SK-N-SH (cell line): ENCODE measurements at regions not wholly inside any gene's neighbourhood (a gene's known extent, or its start where the extent isn't known, plus 50 kb on each side); places are given as distances from the start of the nearest gene placed in this dataset.

Experiments used
- CTCF ChIA-PET: fragments of 300-600, 350-600 bp; formaldehyde crosslinking; extraction: SDS; loops from one replicate; lab custom pipeline; 2021; lab: Yijun Ruan, JAX
- POLR2A ChIA-PET: fragments of 350-600 bp; sonication (Branson Sonifier 250); formaldehyde crosslinking; extraction: SDS; loops from one replicate; lab custom pipeline; 2020; ENCODE audit warnings: antibody characterized with exemption, inconsistent platforms; lab: Yijun Ruan, JAX
- DNase-seq: peaks from one replicate; pipeline ENCODE4 v3.0.0; 2012
- H2AFZ ChIP-seq: fragments of 200-600 bp; sonication (generic); 2 replicates; pipeline ENCODE4 v1.8.1; 2016; ENCODE audit warnings: antibody characterized with exemption, mild to moderate bottlenecking, low read depth
- H3F3A ChIP-seq: fragments of 200-600 bp; sonication (generic); replicated peaks from 2 replicates; pipeline ENCODE3; 2016; ENCODE audit warnings: antibody characterized with exemption, mild to moderate bottlenecking; ENCODE audit not compliant: insufficient read depth
- H3K27ac ChIP-seq, 2 experiments: fragments of 200-500 bp in 1 of 2; fragments of 200-600 bp in 1 of 2; sonication (Bioruptor generic) in 1 of 2; sonication (generic), shearing (Covaris generic) in 1 of 2; 2 replicates each; pipeline versions ENCODE4 v1.5.1 to v1.6.1; 2014 to 2016; ENCODE audit warnings: low read depth in 2 of 2, inconsistent platforms in 1 of 2, low read length in 1 of 2, mild to moderate bottlenecking in 1 of 2, mixed read lengths in 1 of 2
- H3K27me3 ChIP-seq: fragments of 200-600 bp; sonication (generic), shearing (Covaris generic); 2 replicates; pipeline ENCODE4 v1.6.1; 2016; ENCODE audit warnings: mixed run types; ENCODE audit not compliant: insufficient read depth
- H3K36me3 ChIP-seq, 2 experiments: fragments of 200-500 bp in 1 of 2; fragments of 200-600 bp in 1 of 2; sonication (Bioruptor generic) in 1 of 2; sonication (generic) in 1 of 2; replicated peaks in 1 of 2; 2 replicates each; pipeline versions ENCODE3 to v1.5.1; 2014 to 2016; ENCODE audit warnings: low read length in 1 of 2, mild to moderate bottlenecking in 1 of 2; ENCODE audit not compliant: insufficient read depth in 2 of 2, control insufficient read depth in 1 of 2
- H3K4me1 ChIP-seq, 2 experiments: fragments of 200-500 bp in 1 of 2; fragments of 200-600 bp in 1 of 2; sonication (Bioruptor generic) in 1 of 2; sonication (generic), shearing (Covaris generic) in 1 of 2; 2 replicates each; pipeline versions ENCODE4 v1.5.1 to v1.6.1; 2014 to 2016; ENCODE audit warnings: low read depth in 1 of 2, low read length in 1 of 2, mixed run types in 1 of 2; ENCODE audit not compliant: insufficient read depth in 2 of 2, control insufficient read depth in 1 of 2
- H3K4me2 ChIP-seq: fragments of 200-600 bp; sonication (generic), shearing (Covaris generic); 2 replicates; pipeline ENCODE4 v1.6.1; 2017; ENCODE audit warnings: mixed run types
- H3K4me3 ChIP-seq, 2 experiments: fragments of 200-500 bp in 1 of 2; fragments of 200-600 bp in 1 of 2; sonication (Bioruptor generic) in 1 of 2; sonication (generic), shearing (Covaris generic) in 1 of 2; 2 replicates each; pipeline versions ENCODE4 v1.5.1 to v1.8.1; 2014 to 2016; ENCODE audit warnings: low read depth in 2 of 2, inconsistent platforms in 1 of 2, low read length in 1 of 2, mild to moderate bottlenecking in 1 of 2, mixed read lengths in 1 of 2, moderate library complexity in 1 of 2
- H3K79me2 ChIP-seq: fragments of 200-600 bp; sonication (generic); 2 replicates; pipeline ENCODE4 v1.8.1; 2017; ENCODE audit warnings: mild to moderate bottlenecking; ENCODE audit not compliant: insufficient read depth
- H3K9ac ChIP-seq: fragments of 200-600 bp; sonication (generic); 2 replicates; pipeline ENCODE4 v1.6.1; 2017; ENCODE audit warnings: mixed run types
- H3K9me2 ChIP-seq: fragments of 200-600 bp; sonication (generic); 2 replicates; pipeline ENCODE4 v1.6.1; 2017; ENCODE audit warnings: mixed run types
- H3K9me3 ChIP-seq: fragments of 200-600 bp; sonication (generic); 2 replicates; pipeline ENCODE4 v1.6.1; 2017; ENCODE audit warnings: mixed run types, mild to moderate bottlenecking, moderate library complexity
- H4K20me1 ChIP-seq: fragments of 200-600 bp; sonication (generic); 2 replicates; pipeline ENCODE4 v1.6.1; 2017; ENCODE audit warnings: mild to moderate bottlenecking, mixed run types; ENCODE audit not compliant: insufficient read depth
- CHD2 ChIP-seq: fragments of 150-350 bp; IDR thresholded peaks from 2 replicates; pipeline ENCODE4 v1.6.1; 2018; ENCODE audit warnings: low read length; ENCODE audit not compliant: partially characterized antibody
- EZH2phosphoT487 ChIP-seq: fragments of 200-600 bp; sonication (generic); IDR thresholded peaks from 2 replicates; pipeline ENCODE4 v1.6.1; 2017; ENCODE audit warnings: low read depth, mixed run types, mild to moderate bottlenecking, antibody characterized with exemption, moderate library complexity, borderline replicate concordance
- FOXJ3 ChIP-seq: sonication (generic); formaldehyde crosslinking; IDR thresholded peaks from 2 replicates; pipeline ENCODE4 v1.5.1; 2020; ENCODE audit warnings: mild to moderate bottlenecking, missing genetic modification reagents
- GATA2 ChIP-seq: sonication (generic); formaldehyde crosslinking; IDR thresholded peaks from 2 replicates; pipeline ENCODE4 v1.5.0; 2020; ENCODE audit warnings: mild to moderate bottlenecking, missing genetic modification reagents
- MEF2A ChIP-seq: IDR thresholded peaks from 2 replicates; pipeline ENCODE4 v1.4.0; 2012; ENCODE audit warnings: low read depth, borderline replicate concordance
- RAD21 ChIP-seq: IDR thresholded peaks from 2 replicates; pipeline ENCODE4 v1.6.1; 2012; ENCODE audit warnings: mild to moderate bottlenecking, low read length
- RCOR1 ChIP-seq: fragments of 150-350 bp; IDR thresholded peaks from 2 replicates; pipeline ENCODE4 v1.6.1; 2017; ENCODE audit warnings: antibody characterized with exemption, low read length
- RFX5 ChIP-seq: IDR thresholded peaks from 2 replicates; pipeline ENCODE4 v1.6.1; 2012; ENCODE audit warnings: mild to moderate bottlenecking, improper control_type of control experiment, low read length
- RXRA ChIP-seq: IDR thresholded peaks from 2 replicates; pipeline ENCODE4 v1.4.0; 2012; ENCODE audit warnings: low read depth, mild to moderate bottlenecking, borderline replicate concordance
- TCF12 ChIP-seq: IDR thresholded peaks from 2 replicates; pipeline ENCODE4 v1.4.0; 2012
- TEAD4 ChIP-seq: IDR thresholded peaks from 2 replicates; pipeline ENCODE4 v1.4.0; 2012; ENCODE audit warnings: mild to moderate bottlenecking, borderline replicate concordance; ENCODE audit not compliant: insufficient read depth
- YY1 ChIP-seq: IDR thresholded peaks from 2 replicates; pipeline ENCODE4 v1.4.0; 2012; ENCODE audit warnings: low read depth, mild to moderate bottlenecking
- WGBS: methylation state at CpG from one replicate; pipeline ENCODE4 v1.1.6; 2017; ENCODE audit warnings: low lambda C conversion rate; 5-methylcytosine and 5-hydroxymethylcytosine counted together
- TF ChIP-seq, protein P1 (sequence below): fragments of 150-350 bp; IDR thresholded peaks from 2 replicates; pipeline ENCODE4 v1.6.1; 2016; ENCODE audit warnings: mild to moderate bottlenecking, low read depth, low read length
- TF ChIP-seq, protein P2 (sequence below): IDR thresholded peaks from 2 replicates; pipeline ENCODE4 v1.4.0; 2012; ENCODE audit warnings: low read depth, borderline replicate concordance
- TF ChIP-seq, protein P3 (sequence below): IDR thresholded peaks from 2 replicates; pipeline ENCODE4 v1.6.1; 2012; ENCODE audit warnings: mild to moderate bottlenecking, low read depth, low read length, moderate library complexity
- TF ChIP-seq, protein P4 (sequence below): IDR thresholded peaks from 2 replicates; pipeline ENCODE4; 2012

DNA sequence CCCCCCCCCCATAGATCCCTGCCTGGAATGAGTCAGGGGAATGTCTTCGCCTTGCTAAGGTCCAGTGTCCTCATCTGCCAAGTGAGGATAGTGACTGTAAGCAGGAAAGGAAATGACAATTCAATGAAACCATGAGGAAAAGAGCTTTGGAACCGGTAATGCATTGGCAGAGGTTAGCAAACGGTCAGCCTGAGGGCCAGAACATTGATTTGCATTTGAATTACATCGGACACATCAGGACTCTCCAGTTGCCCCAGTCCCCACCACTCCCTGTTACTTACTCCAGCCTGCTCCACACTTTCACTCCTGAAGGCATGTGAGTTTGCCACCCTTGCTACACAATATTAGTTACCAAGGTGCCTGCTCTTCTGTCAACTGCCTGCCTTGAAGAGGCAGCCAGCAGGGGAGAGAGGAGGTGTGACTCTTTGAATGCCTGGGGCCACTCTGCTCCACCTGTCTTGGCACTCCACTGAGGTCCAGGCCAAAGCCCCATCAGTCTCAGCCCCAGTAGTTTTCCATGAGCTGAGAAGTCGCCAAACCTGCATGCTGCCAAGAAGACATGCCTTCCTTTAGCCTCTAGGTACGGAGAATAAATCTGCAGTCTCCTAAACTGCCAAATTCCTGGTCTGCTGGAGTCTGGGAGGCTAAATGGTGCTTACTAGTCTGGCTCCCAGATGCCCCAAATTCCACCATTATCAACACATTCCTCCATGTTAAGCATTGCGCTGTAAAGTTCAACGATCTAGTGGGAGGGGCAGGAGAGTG is 191.7 kb upstream of the TLE3 start:
- DNase-seq = no peak
- Histone ChIP-seq H3K9ac (no peak overlapping the region), H2AFZ (peak overlapping the region; percentile 44), H3K9me3 (no peaks in the 10 kb centered on the region), H3K27me3 (no peaks in the 10 kb centered on the region), H3K9me2 (no peaks in the 10 kb centered on the region), H3K4me1 (peaks cover 0 to 62% of the 10 kb centered on the region in 2 experiments; a peak in 2 of 4 replicates), H3K27ac (peak overlapping the region; percentile 30 to 56), H3K79me2 (no peaks in the 10 kb centered on the region), H3F3A (no peaks in the 10 kb centered on the region), H3K4me3 (no peak overlapping the region), H3K36me3 (no peaks in the 10 kb centered on the region), H4K20me1 (no peaks in the 10 kb centered on the region), H3K4me2 (peak overlapping the region; percentile 24; the same call in 1 of the 2 replicates)
- 32% methylated on average over 7 of the region's 8 CpGs for WGBS
- CTCF ChIA-PET = interaction anchor here (0.8 to 1.4 kb wide), 3 partner anchors 18 to 198 kb away, joined by 3 to 5 read pairs (median 3); no protein-coding TSS in a partner anchor
- TF ChIP-seq TEAD4 = no peak
- peak; percentile 64 for TF ChIP-seq TCF12
- TF ChIP-seq EZH2phosphoT487 = no peak
- TF ChIP-seq YY1 = 0 out of 2 replicates have a peak, but pooled peaks have one; percentile 27
- peak; percentile 64 for TF ChIP-seq RCOR1
- 0 out of 2 replicates have a peak, but pooled peaks have one; percentile 20 for TF ChIP-seq RXRA
- POLR2A ChIA-PET = no interaction called here

DNA sequence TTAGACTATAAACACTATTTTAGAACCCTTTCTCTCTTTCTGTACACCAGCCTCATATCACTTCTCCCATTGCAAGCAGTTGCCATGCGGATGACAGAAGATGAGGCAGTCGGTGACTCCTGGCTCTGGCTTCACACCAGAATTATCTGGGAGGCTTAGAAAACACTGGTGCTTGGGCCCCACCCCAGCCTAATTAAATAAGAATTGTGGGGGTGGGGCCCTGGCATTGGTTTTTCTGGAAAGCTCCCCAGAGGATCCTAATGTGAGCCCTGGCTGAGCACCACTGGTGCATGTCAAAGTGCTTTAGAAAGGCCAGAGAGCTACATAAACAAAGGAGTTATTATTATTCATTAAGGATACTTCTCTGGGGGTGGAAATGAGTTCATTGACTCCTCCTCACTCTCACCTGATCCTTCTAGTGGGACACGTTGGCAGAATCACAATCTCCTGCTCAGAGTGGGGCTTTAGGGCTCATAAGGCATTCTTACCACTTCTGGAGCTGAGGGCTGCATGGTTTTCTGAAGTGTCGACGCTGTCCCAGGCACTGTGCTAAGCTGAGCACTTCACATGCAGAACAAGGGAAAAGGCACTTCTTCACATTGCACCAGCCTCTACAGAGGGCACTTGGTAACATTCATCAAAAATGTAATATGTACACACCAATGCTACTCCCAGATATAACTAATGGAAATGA is 188.5 kb upstream of the TLE3 start:
- H4K20me1 ChIP-seq = no peaks in the 10 kb centered on the region
- no peak for DNase-seq
- peaks cover 8 to 49% of the 10 kb centered on the region in 2 experiments; a peak in 3 of 4 replicates for H3K4me1 ChIP-seq
- WGBS = 88% methylated on average over 5 of the region's 5 CpGs
- no peaks in the 10 kb centered on the region for H3K27me3 ChIP-seq
- H3K4me3 ChIP-seq = no peak overlapping the region
- H3K9me2 ChIP-seq = no peaks in the 10 kb centered on the region
- no peak overlapping the region for H3K4me2 ChIP-seq
- H3F3A ChIP-seq = peaks cover 11% of the 10 kb centered on the region
- ChIA-PET POLR2A (no interaction called here), CTCF (interaction anchor here (0.9 to 1.7 kb wide), 3 partner anchors 14 to 26 kb away, joined by 3 to 4 read pairs (median 4); no protein-coding TSS in a partner anchor)
- no peaks in the 10 kb centered on the region for H3K79me2 ChIP-seq
- H3K9me3 ChIP-seq = no peaks in the 10 kb centered on the region
- no peaks in the 10 kb centered on the region for H3K36me3 ChIP-seq
- H3K9ac ChIP-seq = no peak overlapping the region
- no peak overlapping the region for H3K27ac ChIP-seq
- no peak overlapping the region for H2AFZ ChIP-seq
- no peak for TF ChIP-seq EZH2phosphoT487
- no peak for TF ChIP-seq CHD2
- no peak for TF ChIP-seq GATA2 (CRISPR knock-in tag)
- TF ChIP-seq, protein P1, sequence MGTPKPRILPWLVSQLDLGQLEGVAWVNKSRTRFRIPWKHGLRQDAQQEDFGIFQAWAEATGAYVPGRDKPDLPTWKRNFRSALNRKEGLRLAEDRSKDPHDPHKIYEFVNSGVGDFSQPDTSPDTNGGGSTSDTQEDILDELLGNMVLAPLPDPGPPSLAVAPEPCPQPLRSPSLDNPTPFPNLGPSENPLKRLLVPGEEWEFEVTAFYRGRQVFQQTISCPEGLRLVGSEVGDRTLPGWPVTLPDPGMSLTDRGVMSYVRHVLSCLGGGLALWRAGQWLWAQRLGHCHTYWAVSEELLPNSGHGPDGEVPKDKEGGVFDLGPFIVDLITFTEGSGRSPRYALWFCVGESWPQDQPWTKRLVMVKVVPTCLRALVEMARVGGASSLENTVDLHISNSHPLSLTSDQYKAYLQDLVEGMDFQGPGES = no peak
- TF ChIP-seq, protein P2, sequence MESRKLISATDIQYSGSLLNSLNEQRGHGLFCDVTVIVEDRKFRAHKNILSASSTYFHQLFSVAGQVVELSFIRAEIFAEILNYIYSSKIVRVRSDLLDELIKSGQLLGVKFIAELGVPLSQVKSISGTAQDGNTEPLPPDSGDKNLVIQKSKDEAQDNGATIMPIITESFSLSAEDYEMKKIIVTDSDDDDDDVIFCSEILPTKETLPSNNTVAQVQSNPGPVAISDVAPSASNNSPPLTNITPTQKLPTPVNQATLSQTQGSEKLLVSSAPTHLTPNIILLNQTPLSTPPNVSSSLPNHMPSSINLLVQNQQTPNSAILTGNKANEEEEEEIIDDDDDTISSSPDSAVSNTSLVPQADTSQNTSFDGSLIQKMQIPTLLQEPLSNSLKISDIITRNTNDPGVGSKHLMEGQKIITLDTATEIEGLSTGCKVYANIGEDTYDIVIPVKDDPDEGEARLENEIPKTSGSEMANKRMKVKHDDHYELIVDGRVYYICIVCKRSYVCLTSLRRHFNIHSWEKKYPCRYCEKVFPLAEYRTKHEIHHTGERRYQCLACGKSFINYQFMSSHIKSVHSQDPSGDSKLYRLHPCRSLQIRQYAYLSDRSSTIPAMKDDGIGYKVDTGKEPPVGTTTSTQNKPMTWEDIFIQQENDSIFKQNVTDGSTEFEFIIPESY = no peak
- TF ChIP-seq RAD21 = no peak
- TF ChIP-seq, protein P3, sequence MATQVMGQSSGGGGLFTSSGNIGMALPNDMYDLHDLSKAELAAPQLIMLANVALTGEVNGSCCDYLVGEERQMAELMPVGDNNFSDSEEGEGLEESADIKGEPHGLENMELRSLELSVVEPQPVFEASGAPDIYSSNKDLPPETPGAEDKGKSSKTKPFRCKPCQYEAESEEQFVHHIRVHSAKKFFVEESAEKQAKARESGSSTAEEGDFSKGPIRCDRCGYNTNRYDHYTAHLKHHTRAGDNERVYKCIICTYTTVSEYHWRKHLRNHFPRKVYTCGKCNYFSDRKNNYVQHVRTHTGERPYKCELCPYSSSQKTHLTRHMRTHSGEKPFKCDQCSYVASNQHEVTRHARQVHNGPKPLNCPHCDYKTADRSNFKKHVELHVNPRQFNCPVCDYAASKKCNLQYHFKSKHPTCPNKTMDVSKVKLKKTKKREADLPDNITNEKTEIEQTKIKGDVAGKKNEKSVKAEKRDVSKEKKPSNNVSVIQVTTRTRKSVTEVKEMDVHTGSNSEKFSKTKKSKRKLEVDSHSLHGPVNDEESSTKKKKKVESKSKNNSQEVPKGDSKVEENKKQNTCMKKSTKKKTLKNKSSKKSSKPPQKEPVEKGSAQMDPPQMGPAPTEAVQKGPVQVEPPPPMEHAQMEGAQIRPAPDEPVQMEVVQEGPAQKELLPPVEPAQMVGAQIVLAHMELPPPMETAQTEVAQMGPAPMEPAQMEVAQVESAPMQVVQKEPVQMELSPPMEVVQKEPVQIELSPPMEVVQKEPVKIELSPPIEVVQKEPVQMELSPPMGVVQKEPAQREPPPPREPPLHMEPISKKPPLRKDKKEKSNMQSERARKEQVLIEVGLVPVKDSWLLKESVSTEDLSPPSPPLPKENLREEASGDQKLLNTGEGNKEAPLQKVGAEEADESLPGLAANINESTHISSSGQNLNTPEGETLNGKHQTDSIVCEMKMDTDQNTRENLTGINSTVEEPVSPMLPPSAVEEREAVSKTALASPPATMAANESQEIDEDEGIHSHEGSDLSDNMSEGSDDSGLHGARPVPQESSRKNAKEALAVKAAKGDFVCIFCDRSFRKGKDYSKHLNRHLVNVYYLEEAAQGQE = no peak
- TF ChIP-seq MEF2A = no peak
- TF ChIP-seq RFX5 = no peak
- TF ChIP-seq RCOR1 = no peak
- TF ChIP-seq, protein P4, sequence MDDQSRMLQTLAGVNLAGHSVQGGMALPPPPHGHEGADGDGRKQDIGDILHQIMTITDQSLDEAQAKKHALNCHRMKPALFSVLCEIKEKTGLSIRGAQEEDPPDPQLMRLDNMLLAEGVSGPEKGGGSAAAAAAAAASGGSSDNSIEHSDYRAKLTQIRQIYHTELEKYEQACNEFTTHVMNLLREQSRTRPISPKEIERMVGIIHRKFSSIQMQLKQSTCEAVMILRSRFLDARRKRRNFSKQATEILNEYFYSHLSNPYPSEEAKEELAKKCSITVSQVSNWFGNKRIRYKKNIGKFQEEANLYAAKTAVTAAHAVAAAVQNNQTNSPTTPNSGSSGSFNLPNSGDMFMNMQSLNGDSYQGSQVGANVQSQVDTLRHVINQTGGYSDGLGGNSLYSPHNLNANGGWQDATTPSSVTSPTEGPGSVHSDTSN = no peak
- TF ChIP-seq RXRA = no peak
- TF ChIP-seq FOXJ3 (CRISPR knock-in tag) = no peak
